ENCODE measurements at regions not wholly inside any gene's neighbourhood (a gene's known extent, or its start where the extent isn't known, plus 50 kb on each side); places are given as distances from the start of the nearest gene placed in this dataset.

DNA sequence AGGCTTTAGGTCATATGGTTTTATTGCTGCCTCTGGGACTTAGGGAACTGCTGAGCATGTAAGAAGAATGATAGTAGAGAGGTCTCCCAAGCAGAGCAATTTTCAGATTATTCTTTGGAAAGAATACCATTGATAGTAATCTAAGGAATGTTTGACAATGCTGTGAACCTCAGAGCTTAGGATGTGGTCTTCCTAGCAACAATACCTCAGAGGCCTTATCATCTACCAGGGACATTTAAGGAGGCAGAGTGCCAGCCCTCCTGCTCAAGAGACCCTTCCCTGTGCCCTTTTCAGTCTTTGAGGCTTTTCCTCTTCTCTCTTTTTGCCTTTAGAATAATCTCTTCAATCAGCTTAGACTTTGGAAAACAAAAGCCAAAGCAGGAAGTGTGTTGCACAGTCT lies 272.1 kb downstream of the OXSM start:
- Histone ChIP-seq H3K27me3 (replicated peaks in 1 of 4; ENCODE audit: control insufficient read depth in 3 of 4, extremely low read depth in 1 of 4, insufficient read depth in 3 of 4, low read length in 3 of 4) (no peaks in the 10 kb centered on the region), H4K91ac (replicated peaks; ENCODE audit: insufficient read length, low read length) (no peak overlapping the region), H3K4ac (replicated peaks; ENCODE audit: insufficient read length, low read depth, low read length) (no peak overlapping the region), H3K4me2 (ENCODE audit: insufficient read depth in 1 of 2, low read depth in 2 of 2, low read length in 2 of 2) (no peak overlapping the region), H3K23me2 (ENCODE audit: low read depth, low read length) (no peaks in the 10 kb centered on the region), H2BK5ac (ENCODE audit: low read depth, low read length) (no peak overlapping the region), H2AK5ac (ENCODE audit: low read depth, low read length) (no peak overlapping the region), H3K9me3 (ENCODE audit: insufficient read depth in 2 of 2, low read depth in 1 of 2, low read length in 1 of 2) (no peaks in the 10 kb centered on the region), H2BK12ac (ENCODE audit: low read depth, low read length) (no peak overlapping the region), H4K5ac (ENCODE audit: insufficient read length, low read depth, low read length) (no peak overlapping the region), H3K14ac (ENCODE audit: insufficient read length) (no peak overlapping the region), H4K8ac (ENCODE audit: extremely low read depth, insufficient read depth, low read length) (no peak overlapping the region), H3K79me2 (ENCODE audit: control insufficient read depth in 1 of 2, insufficient read depth in 2 of 2, low read length in 2 of 2) (no peaks in the 10 kb centered on the region), H3K18ac (ENCODE audit: extremely low read depth, low read length) (no peak overlapping the region), H3K9ac (replicated peaks in 1 of 4; ENCODE audit: extremely low read depth in 1 of 4, low read depth in 3 of 4, low read length in 3 of 4) (no peak overlapping the region), H3K56ac (replicated peaks; ENCODE audit: insufficient read length, low read depth, low read length) (no peak overlapping the region), H3K4me3 (ENCODE audit: extremely low read depth in 1 of 4, insufficient read depth in 2 of 4, low read depth in 3 of 4, low read length in 4 of 4) (no peak overlapping the region), H2BK15ac (ENCODE audit: low read length) (no peak overlapping the region), H3K4me1 (replicated peaks in 1 of 4; ENCODE audit: control insufficient read depth in 3 of 4, insufficient read depth in 4 of 4, low read length in 3 of 4) (no peaks in the 10 kb centered on the region), H3K23ac (ENCODE audit: insufficient read length) (no peak overlapping the region), H2AFZ (ENCODE audit: low read length) (no peak overlapping the region), H3K79me1 (ENCODE audit: low read depth, low read length) (no peaks in the 10 kb centered on the region), H3K36me3 (ENCODE audit: control insufficient read depth in 2 of 4, insufficient read depth in 4 of 4, low read length in 3 of 4) (no peaks in the 10 kb centered on the region), H3K27ac (ENCODE audit: low read depth, low read length) (no peak overlapping the region), H2BK20ac (ENCODE audit: low read length) (no peak overlapping the region), H4K20me1 (replicated peaks in 1 of 2; ENCODE audit: control insufficient read depth in 1 of 2, insufficient read depth in 2 of 2, low read length in 2 of 2) (no peaks in the 10 kb centered on the region), H2BK120ac (replicated peaks; ENCODE audit: low read depth, low read length) (no peak overlapping the region)
- DNase-seq (ENCODE audit: low read depth in 1 of 2, low spot score in 2 of 2) (no peak), FAIRE-seq (no peak)
- no peak for TF ChIP-seq BACH1 (IDR thresholded peaks at IDR 0.05; ENCODE audit: low read length)
- no peak for TF ChIP-seq RXRA (IDR thresholded peaks at IDR 0.05; ENCODE audit: insufficient read depth, low read depth, low read length)
- TF ChIP-seq SIRT6 (IDR thresholded peaks at IDR 0.05; ENCODE audit: low read length): no peak
- TF ChIP-seq, protein P1, sequence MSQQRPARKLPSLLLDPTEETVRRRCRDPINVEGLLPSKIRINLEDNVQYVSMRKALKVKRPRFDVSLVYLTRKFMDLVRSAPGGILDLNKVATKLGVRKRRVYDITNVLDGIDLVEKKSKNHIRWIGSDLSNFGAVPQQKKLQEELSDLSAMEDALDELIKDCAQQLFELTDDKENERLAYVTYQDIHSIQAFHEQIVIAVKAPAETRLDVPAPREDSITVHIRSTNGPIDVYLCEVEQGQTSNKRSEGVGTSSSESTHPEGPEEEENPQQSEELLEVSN (IDR thresholded peaks at IDR 0.05): no peak
- no peak for TF ChIP-seq NANOG (IDR thresholded peaks at IDR 0.05; ENCODE audit: insufficient read depth, low read depth, low read length, poor library complexity, severe bottlenecking)
- TF ChIP-seq, protein P2, sequence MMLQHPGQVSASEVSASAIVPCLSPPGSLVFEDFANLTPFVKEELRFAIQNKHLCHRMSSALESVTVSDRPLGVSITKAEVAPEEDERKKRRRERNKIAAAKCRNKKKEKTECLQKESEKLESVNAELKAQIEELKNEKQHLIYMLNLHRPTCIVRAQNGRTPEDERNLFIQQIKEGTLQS (IDR thresholded peaks at IDR 0.05; ENCODE audit: insufficient read depth, low read depth, low read length): no peak
- TF ChIP-seq TAF1 (IDR thresholded peaks at IDR 0.05; ENCODE audit: low read depth, low read length): no peak
- no peak for TF ChIP-seq POU5F1 (IDR thresholded peaks at IDR 0.05; ENCODE audit: low read depth, low read length)
- POLR2A ChIA-PET (ENCODE audit: partially characterized antibody): no interaction called here
- CTCF ChIA-PET (ENCODE audit: partially characterized antibody): interaction anchor here (1.1 kb wide), 1 partner anchor 56 kb away, joined by 3 read pairs; no protein-coding TSS in a partner anchor
